HepG2 (cell line): ENCODE measurements at regions not wholly inside any gene's neighbourhood (a gene's known extent, or its start where the extent isn't known, plus 50 kb on each side); places are given as distances from the start of the nearest gene placed in this dataset.

Experiments used
- AFF4 ChIP-seq: sonication (generic); formaldehyde crosslinking; IDR thresholded peaks from 2 replicates; pipeline ENCODE4 v1.4.0; 2020; ENCODE audit warnings: missing genetic modification reagents
- HIC2 ChIP-seq: sonication (generic); formaldehyde crosslinking; IDR thresholded peaks from 2 replicates; pipeline ENCODE4 v1.9.0; 2022; ENCODE audit warnings: low read depth, missing genetic modification reagents
- IRF2 ChIP-seq: IDR thresholded peaks from 2 replicates; pipeline ENCODE4 v1.6.1; 2018; ENCODE audit warnings: missing genetic modification reagents, missing compliant biosample characterization
- MLX ChIP-seq: IDR thresholded peaks from 2 replicates; pipeline ENCODE4 v1.6.1; 2016
- TFDP2 ChIP-seq: sonication (generic); formaldehyde crosslinking; IDR thresholded peaks from 2 replicates; pipeline ENCODE4 v1.4.0; 2020; ENCODE audit warnings: missing genetic modification reagents
- ZNF275 ChIP-seq: sonication (generic); formaldehyde crosslinking; IDR thresholded peaks from 2 replicates; pipeline ENCODE4 v1.8.0; 2022; ENCODE audit warnings: missing genetic modification reagents, mild to moderate bottlenecking, inconsistent platforms, borderline replicate concordance
- ZNF333 ChIP-seq: sonication (generic); formaldehyde crosslinking; IDR thresholded peaks from 2 replicates; pipeline ENCODE4 v1.4.0; 2020; ENCODE audit warnings: mild to moderate bottlenecking, missing genetic modification reagents, borderline replicate concordance
- ZNF407 ChIP-seq: sonication (generic); formaldehyde crosslinking; IDR thresholded peaks from one replicate; pipeline ENCODE4 v1.5.1; 2020; ENCODE audit warnings: mild to moderate bottlenecking, missing genetic modification reagents; ENCODE audit errors: not compliant biosample characterization
- ZNF414 ChIP-seq: sonication (generic); formaldehyde crosslinking; IDR thresholded peaks from 2 replicates; pipeline ENCODE4 v1.5.0; 2020; ENCODE audit warnings: missing genetic modification reagents

GRCh38 chr3:146655333-146655996 is 50.3 kb upstream of the PLSCR5 start (continued):
- TF ChIP-seq ZNF414 (CRISPR knock-in tag) (no peak), ZNF275 (CRISPR knock-in tag) (no peak), IRF2 (CRISPR knock-in tag) (peak; percentile 51; the same call in 1 of the 2 replicates), TFDP2 (CRISPR knock-in tag) (no peak), MLX (CRISPR knock-in tag) (0 out of 2 replicates have a peak, but pooled peaks have one; percentile 42), ZNF333 (no peak), HIC2 (CRISPR knock-in tag) (no peak), ZNF407 (no peak), AFF4 (CRISPR knock-in tag) (no peak)
